GM18861 (cell line): ENCODE measurements at regions not wholly inside any gene's neighbourhood (a gene's known extent, or its start where the extent isn't known, plus 50 kb on each side); places are given as distances from the start of the nearest gene placed in this dataset.
"Not testable (repeated sequence)": the region's sequence is repeated elsewhere in the genome, so short reads cannot be mapped to it uniquely, and the experiment has no call there.

ENCODE experiments used
- ATAC-seq: cut with Tn5 transposase; IDR thresholded peaks from one replicate; pipeline ENCODE4 v1.9.1; 2021; ENCODE audit not compliant: unreplicated experiment

DNA sequence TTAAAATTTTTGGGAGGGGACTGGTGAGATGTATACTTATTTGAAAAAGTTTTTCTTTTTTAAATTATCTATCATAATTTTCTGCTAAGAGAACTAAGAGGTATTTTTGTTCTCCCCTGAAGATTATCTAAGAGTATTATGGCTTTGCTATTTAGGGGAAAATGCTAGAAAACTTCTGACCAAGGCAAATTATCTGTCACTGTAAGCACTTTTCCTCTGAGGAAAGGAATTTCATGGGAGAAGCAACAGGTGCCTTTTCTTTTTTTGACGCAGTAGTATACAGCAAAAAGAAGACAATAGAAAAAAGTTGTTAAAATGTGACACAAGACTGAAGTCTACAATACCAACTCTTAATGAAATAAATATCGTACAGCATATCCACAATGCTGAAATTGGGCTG is 201.6 kb upstream of the NANOGP8 start:
- ATAC-seq, result no peak

DNA sequence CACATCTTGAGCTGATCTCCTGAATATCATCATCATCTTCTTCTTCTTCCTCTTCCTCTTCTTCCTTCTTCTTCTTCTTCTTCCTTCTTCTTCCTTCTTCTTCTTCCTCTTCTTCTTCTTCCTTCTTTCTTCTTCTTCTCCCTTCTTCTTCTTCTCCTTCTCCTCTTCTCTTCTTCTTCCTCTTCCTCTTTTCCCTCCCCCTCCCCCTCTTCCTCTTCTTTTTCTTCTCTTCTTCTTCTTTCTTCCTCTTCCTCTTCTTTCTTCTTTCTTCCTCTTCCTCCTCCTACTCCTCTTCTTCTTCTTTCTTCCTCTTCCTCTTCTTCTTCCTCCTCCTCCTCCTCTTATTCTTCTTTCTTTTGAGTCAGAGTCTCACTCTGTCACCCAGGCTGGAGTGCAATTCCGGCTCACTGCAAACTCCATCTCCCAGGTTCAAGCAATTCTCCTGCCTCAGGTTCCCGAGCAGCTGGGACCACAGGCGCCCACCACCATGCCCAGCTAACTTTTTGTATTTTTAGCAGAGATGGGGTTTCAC is 197.9 kb upstream of the NANOGP8 start:
- no peak for ATAC-seq

DNA sequence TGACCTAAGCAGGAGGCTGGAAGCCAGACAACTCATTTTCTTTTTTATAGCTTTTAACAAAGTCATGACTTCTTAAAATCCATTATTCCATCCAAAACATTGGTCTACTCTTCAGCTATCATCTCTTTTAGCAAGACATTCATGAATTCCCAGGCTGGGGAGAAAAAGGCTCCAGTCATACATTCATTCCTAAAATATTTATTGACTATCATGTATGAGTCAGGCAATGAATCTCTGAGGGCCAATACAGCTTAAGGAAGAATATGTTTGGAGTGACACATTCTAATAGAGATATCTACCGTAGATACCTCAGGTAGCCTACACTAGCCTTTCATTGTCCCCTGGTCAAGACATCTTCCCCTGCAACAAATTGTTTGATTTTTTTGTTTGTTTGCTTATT is 196.4 kb upstream of the NANOGP8 start:
- ATAC-seq, result no peak

DNA sequence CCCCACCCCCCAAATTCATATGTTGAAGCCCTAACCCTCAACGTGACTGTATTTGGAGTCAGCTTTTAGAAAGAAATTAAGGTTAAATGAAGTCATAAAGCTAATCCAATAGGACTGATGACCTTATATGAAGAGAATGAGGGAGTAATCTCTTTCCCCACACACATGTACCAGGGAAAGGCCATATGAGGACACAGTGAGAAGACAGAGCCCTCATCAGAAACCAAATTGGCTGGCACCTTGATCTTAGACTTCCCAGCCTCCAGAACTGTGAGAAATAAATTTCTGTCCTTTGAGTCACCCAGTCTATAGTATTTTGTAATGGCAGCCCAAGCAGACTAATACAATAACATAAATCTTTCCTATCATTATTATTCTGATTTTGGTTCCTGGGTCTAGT is 194.7 kb upstream of the NANOGP8 start:
- no peak for ATAC-seq

DNA sequence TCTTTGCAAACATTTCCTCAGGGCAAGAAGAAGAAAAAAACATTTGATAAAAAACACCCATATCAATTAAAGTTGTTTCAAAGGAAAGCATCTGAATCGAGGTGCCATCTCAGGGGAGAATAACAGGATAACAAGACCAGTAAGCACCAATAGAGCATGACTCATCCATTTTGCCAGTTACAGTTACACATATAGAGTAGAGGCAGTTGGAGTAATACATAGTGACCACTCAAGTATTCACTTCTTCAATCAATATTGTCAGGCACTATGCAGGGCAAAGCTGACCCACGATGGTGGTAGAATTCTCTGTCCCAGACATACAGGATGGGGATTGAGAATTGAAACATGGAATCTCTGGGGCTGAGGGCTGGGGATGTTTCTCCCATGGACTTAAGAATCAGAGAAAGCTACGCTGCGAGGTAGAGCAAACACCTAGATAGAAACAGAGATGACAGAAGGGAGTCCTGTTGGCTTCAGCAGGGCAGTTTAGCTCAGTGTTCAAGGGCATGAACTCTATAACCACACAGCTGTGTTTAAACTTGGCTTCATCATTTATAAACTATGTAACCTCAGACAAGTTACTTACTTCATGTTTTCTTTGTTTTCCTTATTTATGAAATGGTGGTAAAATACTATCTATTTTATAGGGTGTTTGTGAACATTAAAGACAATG is 186.4 kb upstream of the NANOGP8 start:
- ATAC-seq, result no peak

DNA sequence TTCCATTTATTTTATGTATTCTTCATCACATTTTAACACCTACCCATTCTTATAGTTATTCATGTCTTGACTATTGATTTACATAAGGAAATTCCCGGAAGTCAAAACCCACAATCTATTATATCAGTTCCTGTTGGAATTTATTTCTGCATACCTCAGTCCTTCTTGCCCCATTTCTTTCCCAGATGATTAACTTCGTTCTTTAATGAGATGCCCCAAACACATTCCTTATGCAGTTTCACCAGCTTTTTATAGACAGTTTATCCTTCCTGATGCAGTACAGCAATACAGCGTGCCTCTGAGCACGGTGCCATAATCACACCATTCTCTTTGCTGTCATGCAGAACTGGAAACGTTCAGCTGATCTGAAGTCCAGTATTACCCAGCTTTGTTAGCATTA is 175.8 kb upstream of the NANOGP8 start:
- ATAC-seq, result no peak

DNA sequence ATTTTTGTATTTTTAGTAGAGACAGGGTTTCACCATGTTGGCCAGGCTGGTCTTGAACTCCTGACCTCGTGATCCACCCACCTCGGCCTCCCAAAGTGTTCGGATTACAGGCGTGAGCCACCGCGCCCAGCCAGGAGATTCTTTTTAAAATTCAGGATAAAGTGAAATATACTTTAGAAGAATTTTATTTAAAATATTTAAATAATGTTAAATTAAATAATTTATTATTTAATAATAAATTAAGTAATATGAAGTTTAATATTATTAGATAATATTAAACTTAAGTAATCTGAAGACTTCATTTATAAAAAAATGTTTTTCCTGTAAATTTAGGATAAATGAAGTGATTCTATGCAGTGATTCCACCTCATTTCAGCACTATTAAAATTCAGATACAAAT is 175.2 kb upstream of the NANOGP8 start:
- not testable (repeated sequence) for ATAC-seq

DNA sequence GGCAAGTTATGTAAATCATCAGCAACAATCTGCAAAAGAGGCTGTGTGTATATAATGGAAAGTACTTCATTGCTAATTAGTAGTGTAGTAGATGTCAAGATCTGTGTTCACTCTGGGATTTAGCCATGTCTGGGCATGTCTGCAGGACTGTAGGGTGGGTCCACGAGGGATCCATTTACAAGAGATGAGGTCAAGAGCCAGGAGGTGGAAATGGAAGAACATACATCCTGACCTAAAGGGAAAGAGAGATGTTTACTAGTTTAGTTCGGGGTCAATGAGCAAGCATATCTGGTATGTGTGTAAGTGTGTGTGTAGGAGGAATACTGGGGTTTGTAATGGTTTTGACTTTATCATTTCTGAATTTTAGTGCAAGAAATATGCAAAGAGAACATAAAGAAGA is 171.5 kb upstream of the NANOGP8 start:
- no peak for ATAC-seq

DNA sequence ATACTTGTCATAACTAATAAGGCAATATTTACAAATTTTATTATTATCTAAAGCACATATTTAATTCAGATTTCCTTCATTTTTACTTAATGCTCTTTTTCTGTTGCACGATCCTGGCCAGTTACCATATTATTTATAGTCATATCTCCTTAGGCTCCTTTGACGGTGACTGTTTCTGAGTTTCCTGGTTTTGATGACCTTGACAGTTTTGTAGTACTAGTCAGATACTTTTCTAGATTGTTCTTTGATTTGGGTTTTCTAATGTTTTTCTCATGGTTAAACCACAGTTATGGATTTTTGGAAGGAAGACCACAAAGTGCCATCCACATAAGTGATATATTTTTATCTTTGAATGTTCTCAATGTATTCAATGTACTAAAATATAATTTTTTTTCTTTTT is 171.0 kb upstream of the NANOGP8 start:
- ATAC-seq, result no peak

DNA sequence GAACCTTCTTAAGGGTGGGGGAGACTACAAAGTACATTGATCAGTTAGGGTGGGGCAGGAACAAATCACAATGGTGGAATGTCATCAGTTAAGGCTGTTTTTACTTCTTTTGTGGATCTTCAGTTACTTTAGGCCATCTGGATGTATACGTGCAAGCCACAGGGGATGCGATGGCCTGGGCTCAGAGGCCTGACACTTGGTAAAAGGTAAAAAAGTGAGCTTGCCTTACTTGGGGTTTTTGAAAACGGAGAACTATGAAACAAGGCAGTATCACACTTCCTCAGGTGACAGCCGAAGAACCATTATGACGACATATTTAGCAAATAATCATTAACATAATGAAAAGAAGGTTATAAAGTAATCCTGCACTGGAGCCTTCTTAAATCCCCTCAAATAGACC is 169.8 kb upstream of the NANOGP8 start:
- ATAC-seq, result not testable (repeated sequence)

DNA sequence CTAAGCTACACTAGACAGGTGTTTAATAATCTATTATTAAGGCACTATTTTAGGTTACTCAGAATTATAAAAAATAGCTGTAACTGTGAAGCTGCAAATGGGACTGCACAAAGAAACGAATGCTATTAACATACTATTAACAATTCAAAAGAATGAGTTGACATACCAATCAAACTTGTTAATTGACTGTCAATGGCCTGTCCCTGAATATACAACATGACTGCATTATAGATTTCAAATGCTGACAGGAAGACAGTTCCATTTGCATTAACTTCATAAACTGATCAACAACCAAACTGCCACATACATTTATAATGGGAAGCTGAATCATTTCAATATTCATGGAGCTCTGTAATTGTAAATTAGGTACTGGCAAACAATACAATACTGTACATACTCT is 169.0 kb upstream of the NANOGP8 start:
- no peak for ATAC-seq

DNA sequence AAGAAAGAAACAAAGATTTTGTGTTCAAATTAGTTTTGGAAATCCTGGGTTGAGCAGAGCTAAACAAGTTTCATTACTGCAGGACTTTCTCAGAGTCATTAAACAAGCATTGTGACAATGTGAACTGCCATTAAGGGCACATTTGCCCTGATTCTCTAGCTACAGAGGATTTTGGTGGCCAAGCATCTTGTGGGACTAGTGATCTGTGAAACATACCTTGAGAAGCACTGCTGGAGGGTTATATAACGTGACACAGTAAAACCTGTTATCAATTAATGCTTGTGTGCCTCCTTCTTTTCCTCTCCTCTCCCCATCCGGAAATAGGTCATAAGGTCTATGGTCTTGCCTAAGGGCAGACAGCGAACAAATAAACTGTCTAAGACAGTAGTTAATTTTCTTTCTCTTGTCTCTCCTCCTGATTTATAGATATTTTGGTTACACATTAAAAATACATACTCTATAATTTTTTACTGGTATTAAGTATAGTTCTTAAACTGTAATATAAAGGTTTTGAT is 167.3 kb upstream of the NANOGP8 start:
- no peak for ATAC-seq

DNA sequence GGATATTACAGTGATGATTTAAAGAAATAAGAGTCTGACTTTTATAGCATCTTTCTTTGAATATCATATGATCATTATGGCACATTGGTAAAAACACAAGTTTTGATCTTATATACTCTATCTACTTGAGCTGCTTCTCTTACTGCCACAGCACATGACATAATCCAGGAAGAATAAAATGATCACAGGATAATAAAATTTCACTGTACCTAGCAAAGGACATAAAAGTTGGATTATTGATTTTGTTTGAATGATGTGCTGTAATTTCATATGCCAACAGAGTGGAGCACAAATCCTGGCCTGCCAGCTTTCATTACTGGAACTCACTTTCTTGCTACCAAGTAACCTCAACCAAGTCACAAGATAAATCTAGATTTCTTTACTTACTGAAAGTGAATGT is 162.1 kb upstream of the NANOGP8 start:
- no peak for ATAC-seq

DNA sequence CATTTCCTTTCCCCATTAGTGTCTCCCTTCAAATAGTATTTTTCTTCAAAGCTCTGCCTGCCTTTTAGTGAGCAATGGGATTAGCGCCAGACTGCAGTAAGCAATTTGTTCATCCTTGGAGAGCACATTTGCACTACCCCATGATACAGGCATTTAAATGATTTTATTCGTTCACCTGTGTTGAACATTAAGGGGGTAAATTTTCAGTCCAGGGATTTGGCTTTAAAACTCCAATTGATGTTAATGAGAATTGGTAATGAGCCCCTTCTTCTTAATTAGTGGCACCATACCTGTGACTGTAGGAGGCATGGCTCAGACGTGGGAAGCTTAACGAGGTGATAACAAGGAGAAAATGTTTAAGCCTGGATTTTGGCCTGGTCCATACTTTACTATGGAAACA is 161.4 kb upstream of the NANOGP8 start:
- no peak for ATAC-seq

DNA sequence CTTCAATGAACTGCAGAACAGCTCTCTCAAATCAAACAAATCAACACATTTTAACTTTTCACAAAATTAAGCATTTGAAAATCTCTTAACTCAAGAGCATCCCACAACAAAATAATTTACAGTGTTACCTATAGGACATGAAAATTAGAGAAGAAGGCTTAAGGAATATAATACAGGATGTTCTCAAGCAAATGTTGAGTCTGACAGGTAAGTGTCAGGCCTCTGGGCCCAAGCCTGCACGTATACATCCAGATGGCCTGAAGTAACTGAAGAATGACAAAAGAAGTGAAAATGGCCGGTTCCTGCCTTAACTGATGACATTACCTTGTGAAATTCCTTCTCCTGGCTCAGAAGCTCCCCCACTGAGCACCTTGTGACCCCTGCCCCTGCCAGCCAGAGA is 160.6 kb upstream of the NANOGP8 start:
- ATAC-seq, result not testable (repeated sequence)

DNA sequence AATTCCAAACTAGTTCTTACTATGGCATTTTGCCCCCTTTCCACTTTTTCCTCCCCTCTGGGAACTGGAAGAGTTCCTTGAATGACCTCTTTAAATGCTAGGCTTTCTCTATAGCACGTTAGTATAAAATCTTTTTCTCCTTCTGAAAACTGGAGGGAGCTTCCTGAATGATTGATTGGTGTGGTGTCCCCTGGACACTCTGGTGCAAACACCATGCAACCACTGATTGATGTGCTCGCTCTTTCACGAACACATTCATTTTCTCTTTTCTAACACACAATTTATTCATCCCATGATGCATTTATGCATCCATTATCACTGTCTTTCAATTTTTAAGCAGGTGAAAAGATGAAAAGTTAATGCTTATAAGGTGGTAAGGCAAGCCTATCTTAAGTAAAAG is 159.1 kb upstream of the NANOGP8 start:
- ATAC-seq, result no peak

DNA sequence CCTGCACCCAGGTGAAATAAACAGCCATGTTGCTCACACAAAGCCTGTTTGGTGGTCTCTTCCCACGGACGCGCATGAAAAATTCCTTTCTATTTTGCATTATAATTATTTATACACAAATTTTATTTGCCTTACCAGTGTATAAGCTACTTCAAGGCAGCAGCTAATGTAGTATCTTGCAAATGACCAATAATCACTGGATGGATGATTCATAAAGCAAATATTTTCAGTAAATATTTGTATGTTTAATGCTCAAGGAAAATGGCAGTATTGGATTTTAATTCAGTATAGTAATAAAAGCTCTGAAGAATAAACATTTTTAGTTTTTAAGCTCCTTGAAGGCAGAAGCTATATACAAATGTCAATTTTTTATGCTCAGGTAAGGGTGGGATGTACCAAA is 158.7 kb upstream of the NANOGP8 start:
- ATAC-seq, result no peak

DNA sequence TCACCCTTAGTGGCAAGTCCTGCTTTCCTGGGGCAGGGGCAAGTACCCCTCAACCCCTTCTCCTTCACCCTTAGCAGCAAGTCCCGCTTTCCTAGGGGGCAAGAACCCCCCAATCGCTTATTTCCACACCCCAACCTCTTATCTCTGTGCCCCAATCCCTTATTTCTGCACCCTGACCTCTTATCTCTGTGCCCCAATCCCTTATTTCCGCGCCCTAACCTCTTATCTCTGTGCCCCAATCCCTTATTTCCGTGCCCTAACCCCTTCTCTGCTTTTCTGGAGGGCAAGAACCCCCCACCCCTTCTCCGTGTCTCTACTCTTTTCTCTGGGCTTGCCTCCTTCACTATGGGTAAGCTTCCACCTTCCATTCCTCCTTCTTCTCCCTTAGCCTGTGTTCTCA is 154.6 kb upstream of the NANOGP8 start:
- not testable (repeated sequence) for ATAC-seq

DNA sequence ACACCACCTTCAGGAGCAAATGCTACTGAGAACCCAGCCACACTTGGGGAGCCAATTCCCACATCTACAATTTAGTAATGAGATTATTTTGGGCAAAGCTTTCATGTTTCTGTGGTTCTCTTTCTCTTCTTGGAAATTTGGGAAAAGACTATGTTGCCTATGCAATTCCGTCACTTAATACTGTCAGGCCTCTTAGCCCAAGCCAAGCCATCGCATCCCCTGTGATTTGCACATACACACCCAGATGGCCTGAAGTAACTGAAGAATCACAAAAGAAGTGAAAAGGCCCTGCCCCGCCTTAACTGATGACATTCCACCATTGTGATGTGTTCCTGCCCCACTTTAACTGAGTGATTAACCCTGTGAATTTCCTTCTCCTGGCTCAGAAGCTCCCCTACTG is 153.4 kb upstream of the NANOGP8 start:
- not testable (repeated sequence) for ATAC-seq

DNA sequence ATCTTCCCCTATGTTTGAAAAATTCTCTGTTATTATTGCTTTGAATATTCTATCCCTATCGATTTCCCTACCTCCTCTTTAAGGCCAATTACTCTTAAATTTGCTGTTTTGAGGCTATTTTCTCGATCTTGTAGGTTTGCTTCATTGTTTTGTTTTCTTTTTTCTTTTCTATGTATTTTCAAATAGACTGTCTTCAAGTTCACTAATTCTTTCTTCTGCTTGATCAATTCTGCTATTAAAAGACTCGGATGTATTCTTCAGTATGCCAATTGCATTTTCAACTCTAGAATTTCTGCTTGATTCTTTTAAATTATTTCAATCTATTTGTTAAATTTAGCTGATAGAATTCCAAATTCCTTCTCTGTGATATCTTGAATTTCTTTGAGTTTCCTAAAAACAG is 144.0 kb upstream of the NANOGP8 start:
- no peak for ATAC-seq

DNA sequence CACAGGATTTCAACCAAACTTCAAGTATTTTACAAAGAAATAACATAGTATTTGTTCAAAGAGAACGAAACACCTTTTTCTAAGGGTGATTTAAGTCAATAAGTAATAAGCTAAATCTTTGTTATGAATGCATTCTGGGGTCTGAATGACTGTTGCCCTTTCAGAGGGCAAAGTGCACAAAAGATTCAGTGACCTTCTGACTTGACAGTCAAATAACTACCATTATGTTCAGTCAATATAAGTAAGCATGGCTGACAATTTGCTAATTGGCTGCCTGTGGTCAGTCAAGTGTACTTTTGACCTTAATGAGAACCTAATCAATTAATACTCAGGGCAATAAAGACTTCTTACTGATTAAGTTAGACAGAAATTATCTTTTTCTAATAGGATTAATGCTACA is 133.1 kb upstream of the NANOGP8 start:
- ATAC-seq, result no peak

DNA sequence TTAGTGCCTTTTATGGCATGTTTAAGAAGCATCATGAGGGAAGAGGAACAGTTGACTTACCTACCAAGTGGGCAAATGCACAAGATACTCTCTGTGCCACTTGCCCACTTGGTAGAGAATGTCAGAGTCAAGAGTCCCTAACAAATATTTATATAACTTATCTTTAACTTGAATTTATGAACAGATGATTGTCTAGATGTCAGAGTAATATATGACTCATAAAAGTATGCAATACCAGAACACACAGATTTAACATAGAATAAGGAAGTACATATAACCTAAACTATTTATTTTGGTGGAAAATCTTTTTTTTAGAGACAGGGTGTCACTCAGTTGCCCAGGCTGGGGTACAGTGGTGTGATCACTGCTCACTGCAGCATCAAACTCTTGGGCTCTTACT is 130.0 kb upstream of the NANOGP8 start:
- ATAC-seq, result no peak

DNA sequence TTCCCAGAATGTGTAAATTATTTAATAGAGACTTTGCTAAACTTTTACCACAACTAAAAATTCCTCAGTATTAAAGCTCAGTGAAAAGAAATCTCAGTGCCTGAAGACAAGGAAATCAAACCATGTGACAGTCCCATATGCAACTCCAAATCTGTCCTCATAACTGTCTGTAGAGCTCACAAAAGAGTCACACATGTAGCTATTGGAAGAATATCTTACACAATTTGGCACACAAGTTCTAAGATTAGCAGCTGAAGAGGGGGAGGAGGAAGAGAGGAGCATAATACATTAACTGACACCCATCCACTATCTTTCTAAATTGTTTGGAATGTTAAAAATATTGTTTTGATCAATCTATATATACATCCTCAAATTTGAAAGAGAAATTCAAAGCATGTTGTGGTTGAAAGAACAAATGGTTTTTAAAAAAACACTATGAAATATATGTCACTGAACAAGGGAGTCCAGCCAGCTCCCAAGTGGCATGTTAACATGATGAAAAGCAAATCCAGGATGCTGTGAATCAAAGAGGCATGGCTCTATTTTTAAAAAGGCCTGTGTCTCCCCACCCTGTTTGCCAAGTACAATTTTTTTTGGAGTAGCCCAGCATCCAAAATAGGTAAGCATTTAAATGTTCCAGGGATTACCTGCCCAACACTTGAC is 126.3 kb upstream of the NANOGP8 start:
- no peak for ATAC-seq
